NCI-H69 (cell line): ENCODE measurements at regions not wholly inside any gene's neighbourhood (a gene's known extent, or its start where the extent isn't known, plus 50 kb on each side); places are given as distances from the start of the nearest gene placed in this dataset.
A peak's percentile ranks its signal among the peaks of the same experiment; 100 is the strongest.
"Not testable (repeated sequence)": the region's sequence is repeated elsewhere in the genome, so short reads cannot be mapped to it uniquely, and the experiment has no call there.

Experiments used
- DNase-seq: peaks from one replicate; lab custom pipeline; 2025; lab: John Stamatoyannopoulos, UW

DNA sequence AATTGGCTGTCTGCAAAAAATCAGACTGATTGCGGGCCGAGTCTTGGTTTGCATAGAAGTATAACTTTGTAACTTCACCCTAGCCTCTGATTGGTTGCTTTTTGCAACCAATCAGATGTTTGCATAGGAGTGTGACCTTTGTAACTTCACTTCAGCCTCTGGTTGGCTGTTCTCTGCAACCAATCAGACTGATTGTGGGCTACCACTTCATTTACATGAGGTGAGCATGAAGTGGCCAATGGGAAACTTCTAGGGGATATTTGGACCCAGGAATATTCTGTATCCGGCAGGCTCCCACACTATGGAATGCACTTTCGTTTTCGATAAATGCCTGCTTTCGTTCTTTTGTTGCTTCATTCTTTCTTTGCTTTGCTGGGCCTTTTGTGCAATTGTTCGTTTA is 667.7 kb downstream of the FAM133A start:
- not testable (repeated sequence) for DNase-seq

DNA sequence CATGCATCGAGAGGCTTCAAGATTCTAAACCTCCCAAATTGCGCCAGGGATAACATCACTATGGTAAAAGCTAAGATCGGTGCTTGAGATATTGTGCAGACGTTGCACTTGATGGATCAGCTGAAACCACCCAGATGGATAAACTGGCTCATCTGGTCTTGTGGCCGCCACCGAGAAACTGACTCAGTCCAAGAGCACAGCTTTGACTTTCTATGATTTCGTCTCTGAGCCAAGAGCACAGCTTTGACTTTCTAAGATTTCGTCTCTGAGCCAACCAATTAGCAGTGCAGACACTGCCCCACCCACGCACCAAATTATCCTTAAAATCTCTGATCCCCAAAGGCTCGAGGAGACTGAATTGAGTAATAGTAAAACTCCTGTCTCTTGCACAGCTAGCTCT is 687.2 kb downstream of the FAM133A start:
- DNase-seq, result no peak

DNA sequence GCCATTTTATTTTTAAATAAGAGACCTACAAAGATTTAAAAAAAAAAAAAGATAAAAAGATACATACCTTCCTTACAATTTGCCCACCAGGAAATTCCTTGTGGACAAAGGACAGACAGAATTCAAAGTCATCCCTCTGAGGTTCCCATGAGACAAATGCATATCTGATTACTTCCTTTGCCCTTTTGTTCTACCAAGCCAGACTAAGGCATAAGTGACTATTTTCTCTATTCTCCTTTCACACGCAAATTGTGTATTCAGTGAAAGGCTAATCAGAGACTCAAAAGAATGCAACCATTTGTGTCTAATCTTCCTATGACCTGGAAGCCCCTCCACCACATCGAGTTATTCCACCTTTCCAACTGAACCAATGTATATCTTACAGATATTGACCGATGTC is 691.7 kb downstream of the FAM133A start:
- DNase-seq, result no peak

DNA sequence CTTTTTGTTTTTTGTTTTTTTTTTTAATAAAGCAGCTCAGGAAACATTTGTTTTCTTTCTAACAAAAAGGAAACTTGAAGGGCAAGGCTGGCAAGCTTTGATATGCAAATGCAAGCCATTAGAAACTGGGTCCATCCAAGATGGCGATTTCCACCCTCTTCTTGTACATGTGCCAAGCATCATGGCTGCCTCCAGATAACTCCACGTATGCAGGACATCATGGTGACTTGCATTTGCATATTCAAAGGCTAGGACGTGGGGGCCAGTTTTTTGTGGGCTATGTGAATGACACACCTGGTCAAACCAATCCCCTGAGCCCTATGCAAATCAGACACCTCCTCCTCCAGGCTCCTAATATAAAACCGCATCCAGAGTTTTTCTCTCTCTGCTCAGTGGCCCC is 692.6 kb downstream of the FAM133A start:
- DNase-seq, result no peak

DNA sequence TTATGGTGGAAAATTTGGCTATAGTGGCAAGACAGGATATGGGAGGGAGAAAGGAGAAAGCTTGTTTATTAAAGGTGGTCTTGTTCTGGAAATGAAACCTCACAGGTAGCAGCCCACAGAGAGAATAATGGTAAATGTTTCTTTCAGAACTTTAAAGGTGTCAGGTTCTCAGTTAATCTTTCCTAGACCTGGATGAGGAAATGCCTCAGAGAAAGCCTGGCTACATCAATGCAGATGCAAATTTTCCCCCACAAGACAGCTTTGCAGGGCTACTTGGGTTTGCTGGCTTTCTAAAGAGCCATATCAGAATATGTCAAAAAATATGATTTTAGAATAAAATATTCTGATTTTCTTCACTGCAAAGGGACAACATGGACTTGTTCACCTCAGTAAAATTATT is 715.0 kb downstream of the FAM133A start:
- no peak for DNase-seq

DNA sequence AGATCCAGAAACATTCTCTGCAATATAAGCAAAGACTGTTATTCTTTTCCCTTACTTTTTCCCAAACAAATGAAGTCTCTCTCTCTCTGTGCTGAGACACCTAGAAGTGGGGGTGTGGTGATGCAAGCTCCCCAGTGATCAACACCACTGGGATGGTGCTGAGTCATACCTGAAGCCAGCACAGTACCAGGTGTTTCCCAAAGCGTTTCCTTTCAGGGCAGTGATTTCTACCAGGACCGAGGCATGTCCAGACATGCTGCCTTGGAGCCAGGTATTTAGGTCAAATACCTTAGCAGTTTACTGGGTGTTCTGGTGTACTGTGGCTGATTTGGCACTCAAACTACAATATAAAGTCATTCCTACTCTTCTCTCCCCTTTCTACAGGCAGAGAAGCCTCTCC is 726.5 kb downstream of the FAM133A start:
- peak; percentile 33 for DNase-seq

DNA sequence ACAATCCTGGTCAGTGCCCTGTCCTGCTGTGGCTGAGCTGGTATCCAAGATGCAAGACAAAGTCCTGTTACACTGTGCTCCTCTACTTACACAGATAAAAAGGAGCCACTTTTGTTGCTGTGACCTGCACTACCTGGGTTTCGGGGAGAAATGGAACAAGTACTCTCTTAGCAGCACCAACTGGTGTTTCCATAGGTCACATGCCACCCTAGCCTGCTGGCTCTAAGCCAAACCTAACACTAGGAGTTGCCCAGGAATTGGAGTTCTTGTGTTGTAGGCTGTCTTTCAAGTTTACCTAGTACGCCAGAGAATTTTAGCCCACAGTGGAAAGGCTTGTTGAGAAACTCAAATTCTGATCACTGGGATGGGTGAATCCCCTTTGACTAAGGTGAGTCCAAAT is 727.4 kb downstream of the FAM133A start:
- DNase-seq, result peak; percentile 3

DNA sequence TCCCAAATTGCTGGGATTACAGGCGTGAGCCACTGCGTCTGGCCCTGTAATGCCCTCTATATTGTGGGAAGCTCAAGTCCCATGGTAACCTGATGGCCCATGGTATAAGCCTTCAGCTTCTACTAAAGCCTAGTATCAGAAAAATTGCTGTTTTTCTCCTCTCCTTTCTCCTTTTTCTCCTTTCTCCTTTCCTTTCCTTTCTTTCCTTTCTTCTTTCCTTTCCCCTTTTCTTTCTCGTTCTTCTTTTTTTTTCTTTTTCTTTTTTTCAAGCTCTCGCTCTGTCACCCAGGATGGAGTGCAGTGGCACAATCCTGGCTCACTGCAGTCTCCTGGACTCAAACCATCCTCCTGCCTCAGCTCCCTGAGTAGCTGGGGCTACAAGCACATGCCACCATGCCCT is 740.7 kb downstream of the FAM133A start:
- DNase-seq, result no peak

DNA sequence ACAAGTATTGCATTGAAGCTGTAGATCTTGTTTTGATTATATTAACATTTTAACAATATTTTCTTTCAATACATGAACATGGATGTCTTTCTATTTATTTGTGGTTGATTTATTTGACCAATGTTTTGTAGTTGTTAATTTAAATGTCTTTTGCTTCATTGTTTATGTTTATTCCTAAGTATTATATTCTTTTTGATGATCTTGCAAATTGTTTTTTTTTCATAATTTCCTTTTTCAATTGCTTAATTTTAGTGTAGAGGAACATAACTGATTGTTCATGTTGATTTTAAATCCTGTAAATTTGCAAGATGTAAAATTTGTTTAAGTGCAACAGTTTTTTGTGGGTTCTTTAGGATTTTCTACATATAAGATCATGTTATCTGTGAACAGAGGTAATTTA is 744.1 kb downstream of the FAM133A start:
- DNase-seq, result no peak

DNA sequence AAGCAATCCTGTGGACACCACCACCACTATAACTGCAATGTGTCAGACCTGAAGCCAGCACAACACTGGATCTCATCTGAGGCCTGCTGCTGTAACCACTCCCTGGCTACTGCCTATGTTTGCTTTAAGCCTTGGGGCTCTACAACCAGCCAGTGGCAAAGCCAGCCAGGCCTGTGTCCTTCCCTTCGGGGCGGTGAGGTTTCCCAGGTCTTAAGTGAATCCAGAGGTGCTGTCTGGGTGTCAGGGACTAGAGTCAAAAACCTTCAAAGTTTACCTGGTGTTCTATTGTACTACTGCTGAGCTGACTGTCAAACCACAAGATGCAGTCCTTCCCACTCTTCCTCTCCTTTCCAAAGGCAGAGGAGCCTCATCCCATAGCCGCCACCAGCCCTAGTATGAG is 750.5 kb downstream of the FAM133A start:
- peak; percentile 0 for DNase-seq

DNA sequence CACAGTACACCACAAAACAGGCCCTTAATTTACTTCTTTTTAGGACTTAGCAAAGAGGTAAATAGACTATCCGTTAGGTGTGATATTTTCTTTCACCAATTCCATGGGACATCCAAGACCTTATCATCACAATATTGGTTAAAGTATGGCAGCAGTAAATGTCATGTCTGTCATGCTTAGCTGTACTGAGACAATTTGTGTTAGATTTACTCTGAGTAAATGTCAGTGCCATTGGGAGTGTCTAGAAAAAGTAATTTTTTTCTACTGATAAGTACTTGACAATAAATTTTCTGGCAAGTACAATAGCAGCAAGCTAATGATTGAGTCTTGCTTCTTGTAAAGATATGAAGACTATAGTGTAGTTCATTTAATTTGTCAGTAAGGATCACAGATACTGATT is 756.1 kb downstream of the FAM133A start:
- no peak for DNase-seq

DNA sequence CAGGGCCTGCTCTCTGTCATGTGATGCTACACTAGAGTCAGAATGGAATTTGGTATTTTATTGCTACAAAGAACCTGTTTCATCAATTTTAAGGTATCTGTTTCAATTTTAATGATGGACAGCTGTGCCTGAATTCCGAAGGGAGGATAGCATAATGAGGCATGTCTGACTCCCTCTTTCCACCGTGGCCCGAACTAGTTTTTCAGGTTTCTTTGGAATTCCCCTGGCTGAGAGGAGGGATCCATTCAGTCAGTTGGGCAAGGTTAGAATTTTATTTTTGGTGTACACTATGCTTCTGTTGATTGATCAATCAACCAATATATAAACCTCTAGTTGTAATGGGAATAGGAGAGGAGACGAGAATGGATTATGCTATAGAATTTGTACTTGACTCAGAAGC is 761.8 kb downstream of the FAM133A start:
- DNase-seq, result no peak

DNA sequence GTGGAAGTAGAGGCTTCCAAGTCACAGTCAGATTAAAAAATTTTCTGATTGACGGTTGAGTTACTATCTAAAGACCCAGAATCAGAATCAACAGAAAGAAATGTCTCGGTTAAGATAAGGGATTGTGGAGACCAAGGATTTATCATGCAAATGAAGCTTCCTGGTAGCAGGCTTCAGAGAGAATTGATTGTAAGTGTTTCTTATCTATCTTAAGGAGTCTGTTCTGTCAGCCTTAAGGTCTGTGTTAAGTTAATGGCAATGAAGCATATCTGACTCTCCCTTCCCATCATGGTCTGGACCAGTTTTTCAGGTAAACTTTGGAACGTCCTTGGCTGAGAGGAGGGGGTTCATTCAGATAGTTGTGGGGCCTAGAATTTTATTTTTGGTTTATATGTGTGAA is 780.2 kb downstream of the FAM133A start:
- DNase-seq, result no peak

DNA sequence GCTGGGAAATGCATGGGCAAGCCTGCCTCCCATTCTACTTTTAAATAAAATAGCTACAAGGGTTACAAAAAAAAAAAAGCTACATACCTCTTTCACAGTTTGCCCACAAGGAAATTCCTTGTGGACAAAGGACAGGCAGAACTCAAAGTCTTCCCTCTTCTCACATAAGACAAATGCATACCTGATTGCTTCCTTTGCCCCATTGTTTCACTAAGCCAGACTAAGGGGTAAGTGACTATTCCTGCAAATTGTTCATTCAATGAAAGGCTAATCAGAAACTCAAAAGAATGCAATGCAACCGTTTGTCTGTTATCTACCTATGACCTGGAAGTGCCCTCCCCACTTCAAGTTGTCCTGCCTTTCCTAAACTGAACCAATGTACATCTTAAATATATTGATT is 780.6 kb downstream of the FAM133A start:
- no peak for DNase-seq

DNA sequence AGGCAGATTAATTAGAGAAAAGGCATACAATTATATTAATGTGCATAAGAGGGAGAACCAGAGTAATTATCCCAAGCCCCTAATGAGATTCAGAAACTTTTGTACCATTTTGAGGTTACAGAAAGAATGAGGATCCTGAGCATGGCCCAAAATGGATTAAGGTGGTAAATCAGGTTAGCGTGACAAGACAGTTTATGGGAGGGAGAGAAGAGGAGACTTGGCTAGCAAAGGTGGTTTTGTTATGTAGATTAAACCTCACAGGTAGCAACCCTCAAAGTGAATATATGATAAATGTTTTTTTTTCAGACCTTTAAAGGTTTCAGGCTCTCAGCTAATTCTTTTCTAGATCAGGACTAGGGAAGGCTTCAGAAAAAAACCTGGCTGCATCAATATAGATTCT is 781.8 kb downstream of the FAM133A start:
- no peak for DNase-seq

DNA sequence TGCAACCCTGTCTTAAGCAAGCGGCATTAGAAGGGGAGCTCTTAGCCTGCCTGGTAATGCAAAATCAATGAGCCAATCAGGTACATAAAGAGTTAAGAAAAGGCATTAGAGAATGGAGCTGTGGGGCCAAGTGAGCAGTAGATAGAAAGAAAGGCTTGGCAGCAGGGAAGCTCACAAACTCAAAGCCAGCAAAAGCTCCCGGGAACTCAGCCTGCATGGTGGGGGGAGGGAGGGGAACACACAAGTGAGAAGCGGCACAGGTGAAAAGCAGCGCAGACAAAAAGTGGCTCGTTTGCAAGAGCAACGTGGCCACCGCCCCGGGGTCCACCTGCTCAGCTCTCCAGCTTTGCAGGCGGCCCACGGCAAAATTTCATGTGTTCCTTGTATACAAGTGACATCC is 818.5 kb downstream of the FAM133A start:
- DNase-seq, result peak; percentile 0

DNA sequence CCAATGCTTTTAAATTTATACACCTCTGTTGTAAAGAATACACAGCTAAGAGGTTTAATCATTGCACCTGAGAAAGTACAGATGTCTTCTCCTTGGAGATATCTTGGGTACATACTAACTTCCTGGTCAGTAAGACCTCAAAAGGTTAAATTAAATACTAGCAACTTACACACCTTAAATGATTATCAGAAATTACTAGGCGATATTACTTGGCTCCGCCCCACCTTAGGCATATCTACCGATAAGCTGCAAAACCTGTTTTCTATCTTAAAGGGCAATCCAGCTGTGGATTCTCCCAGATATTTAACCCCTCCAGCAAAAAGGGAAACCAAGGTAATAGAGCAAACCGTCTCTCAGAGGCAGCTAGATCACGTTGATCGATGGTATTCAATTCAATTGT is 819.4 kb downstream of the FAM133A start:
- DNase-seq, result no peak

DNA sequence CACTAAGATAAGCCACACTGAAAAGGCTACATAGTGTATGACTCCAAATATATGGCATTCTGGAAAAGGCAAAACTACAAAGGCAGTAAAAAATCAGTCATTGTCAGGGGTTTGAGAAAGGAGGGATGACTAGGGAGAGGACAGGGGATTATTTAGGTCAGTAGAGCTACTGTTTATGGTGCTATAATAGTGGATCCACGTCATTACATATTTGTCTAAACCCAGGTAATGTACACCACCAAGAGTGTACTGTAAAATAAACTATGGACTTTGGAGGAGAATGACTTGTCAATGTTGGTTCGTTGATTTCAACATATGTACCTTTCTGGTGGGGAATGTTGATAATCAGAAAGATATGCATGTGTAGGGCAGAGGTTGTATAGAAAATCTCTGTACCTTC is 837.6 kb downstream of the FAM133A start:
- DNase-seq, result no peak

DNA sequence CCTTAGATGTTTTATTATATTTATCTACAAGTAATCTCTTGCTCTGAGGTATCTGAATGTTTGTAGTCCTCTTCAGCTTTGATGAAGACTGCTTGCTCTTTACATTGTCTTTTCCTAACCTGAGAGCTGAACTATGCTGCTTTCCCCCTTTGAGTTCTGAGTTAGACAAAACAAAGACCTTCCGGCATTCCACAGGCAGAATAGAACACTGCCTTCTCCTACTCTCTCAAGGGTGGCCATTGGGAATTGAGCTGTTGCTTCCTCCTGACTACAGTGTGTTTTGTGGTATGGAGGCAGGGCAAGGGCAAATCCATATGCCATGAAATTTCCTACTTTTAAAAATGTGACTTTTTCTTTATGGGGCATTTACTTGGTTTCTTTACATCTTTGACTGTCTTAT is 841.0 kb downstream of the FAM133A start:
- DNase-seq, result no peak

DNA sequence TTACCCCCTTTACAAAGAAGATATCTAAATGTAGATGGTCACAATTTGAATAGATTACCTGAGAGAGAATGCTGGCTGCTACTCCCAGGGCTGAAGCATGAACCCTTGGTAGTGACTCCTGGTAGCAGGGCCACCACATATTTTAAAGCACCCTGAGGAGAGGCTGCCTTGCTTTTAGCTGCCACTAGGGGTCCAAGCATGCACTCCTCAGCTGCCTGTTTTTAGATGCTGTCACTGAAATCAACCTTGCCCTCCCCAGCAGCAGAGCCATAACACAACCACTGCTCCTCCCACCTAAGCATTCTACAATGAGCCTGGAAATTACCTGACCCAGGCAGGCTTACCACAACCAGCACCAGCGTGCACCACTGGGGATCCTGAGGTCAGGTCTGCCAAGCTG is 850.9 kb downstream of the FAM133A start:
- DNase-seq, result peak; percentile 2

DNA sequence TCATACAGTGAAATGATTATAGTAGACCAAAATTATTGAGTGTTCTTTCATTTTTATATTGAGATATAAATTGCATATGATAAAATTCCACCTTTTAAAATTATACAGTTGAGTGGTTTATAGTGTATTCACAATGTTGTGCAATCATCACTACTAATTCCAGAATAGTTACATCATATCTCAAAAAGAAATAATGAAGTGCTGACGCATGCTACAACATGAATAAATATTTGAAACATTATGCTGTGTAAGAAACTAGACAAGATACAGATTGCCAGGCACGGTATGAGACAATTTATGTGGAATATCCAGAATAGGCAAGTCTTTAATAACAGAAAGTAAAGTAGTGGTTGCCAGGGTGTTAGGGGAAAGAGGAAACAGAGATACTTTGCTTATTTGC is 871.7 kb downstream of the FAM133A start:
- DNase-seq, result no peak

DNA sequence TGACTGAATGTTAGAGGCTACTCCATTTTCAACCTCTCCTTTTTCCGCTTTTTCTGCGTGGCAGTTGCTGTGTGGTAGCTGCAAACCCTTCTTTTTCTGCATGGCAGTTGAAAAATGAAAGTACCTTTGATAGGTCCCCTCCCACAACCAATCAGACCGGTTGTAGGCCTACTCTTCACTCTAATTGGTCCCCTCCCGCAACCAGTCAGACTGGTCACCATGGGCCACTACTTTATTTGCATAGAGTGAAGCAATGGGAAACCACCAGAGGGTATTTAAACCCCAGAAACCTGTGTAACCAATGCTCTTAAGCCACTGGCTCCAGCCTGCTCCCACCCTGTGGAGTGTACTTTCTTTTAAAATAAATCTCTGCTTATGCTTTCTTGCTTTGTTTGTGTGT is 877.8 kb downstream of the FAM133A start:
- no peak for DNase-seq

DNA sequence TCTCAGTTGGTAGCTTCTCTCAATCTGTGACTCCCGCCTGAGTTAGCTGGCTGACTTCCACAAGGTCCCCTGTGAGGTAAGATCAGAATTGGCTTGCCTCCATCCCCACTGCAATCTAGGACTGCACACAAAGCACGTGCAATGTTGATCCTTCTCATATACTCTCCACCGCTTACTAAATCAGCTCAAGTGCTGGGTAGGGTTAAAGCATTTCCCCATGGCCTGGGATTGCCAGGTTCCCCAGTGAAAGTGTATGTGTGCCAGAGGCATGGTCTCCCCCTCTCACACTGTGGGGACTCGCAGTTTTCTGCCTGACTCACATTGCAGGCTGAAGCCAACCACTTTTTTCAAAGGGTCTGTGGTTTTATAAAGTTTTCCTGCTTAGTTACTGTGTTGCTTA is 886.9 kb downstream of the FAM133A start:
- DNase-seq, result peak; percentile 34

DNA sequence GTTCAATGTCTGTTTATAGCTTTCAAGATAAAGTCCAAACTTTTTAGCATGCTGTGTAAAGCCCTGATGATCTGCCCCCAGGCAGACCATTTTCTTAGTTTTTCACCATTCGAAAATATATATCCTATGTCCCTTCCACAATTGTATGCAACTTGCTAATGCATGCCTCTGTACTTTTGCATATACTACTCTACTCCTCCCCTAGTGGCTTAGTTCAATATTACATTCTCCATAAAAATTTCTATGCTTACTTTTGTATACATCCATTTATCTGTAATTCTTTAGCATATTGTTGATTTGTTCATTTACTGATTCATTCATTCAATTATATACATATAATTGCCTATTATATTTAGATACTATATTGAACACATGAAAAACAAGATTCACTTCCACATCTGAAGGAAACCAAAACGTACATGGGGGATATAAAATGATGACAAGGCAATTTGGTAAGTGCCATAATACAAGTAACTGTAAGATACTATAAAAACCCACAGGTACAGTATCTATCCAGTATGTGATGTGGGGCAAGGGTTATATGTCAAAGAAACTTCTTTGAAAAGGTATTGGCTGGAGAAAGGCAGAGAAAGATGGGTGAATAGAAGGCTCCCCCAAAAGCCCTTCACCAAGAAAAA is 902.5 kb downstream of the FAM133A start:
- peak; percentile 1 for DNase-seq

DNA sequence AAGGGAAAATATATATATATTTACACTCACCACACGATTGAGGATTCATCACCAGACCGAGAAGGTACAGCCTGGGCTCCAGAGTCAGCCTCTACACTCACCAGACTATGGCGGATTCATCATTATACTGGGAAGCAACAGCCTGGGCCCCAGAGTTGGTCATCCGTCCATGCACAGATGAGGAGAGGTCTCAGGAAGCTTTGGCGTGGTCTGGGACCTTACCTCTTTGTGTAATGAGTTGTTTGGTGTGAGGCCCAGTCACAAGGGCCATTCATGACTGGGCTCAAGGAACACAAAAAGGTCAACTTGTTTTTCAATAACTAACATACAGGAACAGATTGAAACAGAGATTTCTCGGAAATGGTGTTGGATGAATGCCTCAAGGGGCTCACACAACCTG is 926.1 kb downstream of the FAM133A start:
- no peak for DNase-seq
